Right lung (tissue), 2 donors: ENCODE measurements at regions not wholly inside any gene's neighbourhood (a gene's known extent, or its start where the extent isn't known, plus 50 kb on each side); places are given as distances from the start of the nearest gene placed in this dataset.

Source experiments
- DNase-seq, 2 donors: peaks; one replicate each; pipeline ENCODE4 v3.0.0-alpha.2; 2013

GRCh38 chr18:23077493-23078256 lies 57.6 kb upstream of the CABLES1 start:
- peak; percentile 30 to 38 for DNase-seq

GRCh38 chr18:23085066-23085465 lies 50.2 kb upstream of the CABLES1 start:
- DNase-seq = no peak
